Fibroblast of lung (primary cell): ENCODE measurements at regions not wholly inside any gene's neighbourhood (a gene's known extent, or its start where the extent isn't known, plus 50 kb on each side); places are given as distances from the start of the nearest gene placed in this dataset.
"Not testable (repeated sequence)": the region's sequence is repeated elsewhere in the genome, so short reads cannot be mapped to it uniquely, and the experiment has no call there.

ENCODE experiments used
- CTCF ChIP-seq, 2 donors: IDR thresholded peaks in 1 of 2; conservative IDR thresholded peaks in 1 of 2; 1 replicate in 1 of 2; 2 replicates in 1 of 2; pipeline ENCODE4 v1.5.1; 2011 to 2012; ENCODE audit warnings: low read length in 2 of 2, control low read depth in 1 of 2, inconsistent platforms in 1 of 2, low read depth in 1 of 2, mild to moderate bottlenecking in 1 of 2
- EZH2 ChIP-seq: IDR thresholded peaks from 2 replicates; pipeline ENCODE4 v1.5.1; 2012; ENCODE audit warnings: low read length, control low read depth, mild to moderate bottlenecking; ENCODE audit errors: missing control alignments

- TF ChIP-seq CTCF (conservative IDR thresholded peaks at IDR 0.05 in 1 of 2, IDR thresholded peaks at IDR 0.05 in 1 of 2; ENCODE audit: low read depth in 1 of 2, low read length in 2 of 2); EZH2: not testable (repeated sequence)
Measured at GRCh38 chr1:70593551-70593950, 182.5 kb downstream of the CTH start.
